ENCODE measurements at regions not wholly inside any gene's neighbourhood (a gene's known extent, or its start where the extent isn't known, plus 50 kb on each side); places are given as distances from the start of the nearest gene placed in this dataset.

- H3K9me3 ChIP-seq (replicated peaks; ENCODE audit: insufficient read depth, low read length) = no peaks in the 10 kb centered on the region
- no peak overlapping the region for H3K27ac ChIP-seq (ENCODE audit: low read length)
- DNase-seq = no peak
- H3K4me3 ChIP-seq (ENCODE audit: low read length) = no peak overlapping the region
- no peaks in the 10 kb centered on the region for H3K36me3 ChIP-seq (replicated peaks; ENCODE audit: insufficient read depth, low read length)
- H3K79me2 ChIP-seq (ENCODE audit: low read length) = no peaks in the 10 kb centered on the region
- no peak overlapping the region for H2AFZ ChIP-seq (ENCODE audit: low read length)
- no peaks in the 10 kb centered on the region for H3K4me1 ChIP-seq (ENCODE audit: low read length)
- H3K9me2 ChIP-seq (replicated peaks; ENCODE audit: insufficient read depth, low read length) = no peaks in the 10 kb centered on the region
- no peak for TF ChIP-seq EZH2 (optimal IDR thresholded peaks at IDR 0.05; ENCODE audit: low read depth, low read length)
- TF ChIP-seq EZH2phosphoT487 (IDR thresholded peaks at IDR 0.05; ENCODE audit: low read length) = no peak
- TF ChIP-seq CTCF (IDR thresholded peaks at IDR 0.05; ENCODE audit: low read length) = no peak
- H3K27me3 ChIP-seq (replicated peaks; ENCODE audit: insufficient read depth, low read length) = no peaks in the 10 kb centered on the region
- H3F3A ChIP-seq (ENCODE audit: insufficient read depth, low read length) = no peaks in the 10 kb centered on the region
- no peak overlapping the region for H3K9ac ChIP-seq (ENCODE audit: low read length)
- no peaks in the 10 kb centered on the region for H4K20me1 ChIP-seq (ENCODE audit: insufficient read depth, low read length)
- H3K4me2 ChIP-seq (ENCODE audit: low read depth, low read length) = no peak overlapping the region
Measured at GRCh38 chr3:27939521-27939920, 217.4 kb upstream of the EOMES start.

- H3K9ac ChIP-seq (ENCODE audit: low read length) = no peak overlapping the region
- DNase-seq = no peak
- H3K4me3 ChIP-seq (ENCODE audit: low read length) = no peak overlapping the region
- H4K20me1 ChIP-seq (ENCODE audit: insufficient read depth, low read length) = no peaks in the 10 kb centered on the region
- H3K27ac ChIP-seq (ENCODE audit: low read length) = no peak overlapping the region
- no peaks in the 10 kb centered on the region for H3F3A ChIP-seq (ENCODE audit: insufficient read depth, low read length)
- TF ChIP-seq EZH2 (optimal IDR thresholded peaks at IDR 0.05; ENCODE audit: low read depth, low read length) (no peak), CTCF (IDR thresholded peaks at IDR 0.05; ENCODE audit: low read length) (no peak), EZH2phosphoT487 (IDR thresholded peaks at IDR 0.05; ENCODE audit: low read length) (no peak)
- H3K27me3 ChIP-seq (replicated peaks; ENCODE audit: insufficient read depth, low read length) = no peaks in the 10 kb centered on the region
- H3K79me2 ChIP-seq (ENCODE audit: low read length) = no peaks in the 10 kb centered on the region
- H3K4me2 ChIP-seq (ENCODE audit: low read depth, low read length) = no peak overlapping the region
- no peak overlapping the region for H2AFZ ChIP-seq (ENCODE audit: low read length)
- no peaks in the 10 kb centered on the region for H3K4me1 ChIP-seq (ENCODE audit: low read length)
- H3K36me3 ChIP-seq (replicated peaks; ENCODE audit: insufficient read depth, low read length) = no peaks in the 10 kb centered on the region
- no peaks in the 10 kb centered on the region for H3K9me2 ChIP-seq (replicated peaks; ENCODE audit: insufficient read depth, low read length)
- H3K9me3 ChIP-seq (replicated peaks; ENCODE audit: insufficient read depth, low read length) = no peaks in the 10 kb centered on the region
Measured at GRCh38 chr3:27939940-27940339, 217.8 kb upstream of the EOMES start.

GRCh38 chr3:27943106-27943505, 221.0 kb upstream of the EOMES start:
- H3K27ac ChIP-seq (ENCODE audit: low read length) = no peak overlapping the region
- no peaks in the 10 kb centered on the region for H3K79me2 ChIP-seq (ENCODE audit: low read length)
- H3K27me3 ChIP-seq (replicated peaks; ENCODE audit: insufficient read depth, low read length) = no peaks in the 10 kb centered on the region
- H3K9me3 ChIP-seq (replicated peaks; ENCODE audit: insufficient read depth, low read length) = no peaks in the 10 kb centered on the region
- H3F3A ChIP-seq (ENCODE audit: insufficient read depth, low read length) = no peaks in the 10 kb centered on the region
- H3K4me1 ChIP-seq (ENCODE audit: low read length) = no peaks in the 10 kb centered on the region
- no peak overlapping the region for H3K9ac ChIP-seq (ENCODE audit: low read length)
- H3K4me2 ChIP-seq (ENCODE audit: low read depth, low read length) = no peak overlapping the region
- H3K4me3 ChIP-seq (ENCODE audit: low read length) = no peak overlapping the region
- H2AFZ ChIP-seq (ENCODE audit: low read length) = no peak overlapping the region
- no peak; the same call in 1 of the 2 replicates for TF ChIP-seq CTCF (IDR thresholded peaks at IDR 0.05; ENCODE audit: low read length)
- TF ChIP-seq EZH2 (optimal IDR thresholded peaks at IDR 0.05; ENCODE audit: low read depth, low read length) = no peak
- H4K20me1 ChIP-seq (ENCODE audit: insufficient read depth, low read length) = no peaks in the 10 kb centered on the region
- no peaks in the 10 kb centered on the region for H3K9me2 ChIP-seq (replicated peaks; ENCODE audit: insufficient read depth, low read length)
- no peaks in the 10 kb centered on the region for H3K36me3 ChIP-seq (replicated peaks; ENCODE audit: insufficient read depth, low read length)
- DNase-seq = no peak
